Fibroblast of lung (primary cell): ENCODE measurements at regions not wholly inside any gene's neighbourhood (a gene's known extent, or its start where the extent isn't known, plus 50 kb on each side); places are given as distances from the start of the nearest gene placed in this dataset.

Experiments
- EZH2 ChIP-seq: IDR thresholded peaks from 2 replicates; pipeline ENCODE4 v1.5.1; 2012; ENCODE audit warnings: low read length, control low read depth, mild to moderate bottlenecking; ENCODE audit errors: missing control alignments
- TF ChIP-seq, protein P1 (sequence below), 2 donors: IDR thresholded peaks in 1 of 2; conservative IDR thresholded peaks in 1 of 2; 1 replicate in 1 of 2; 2 replicates in 1 of 2; pipeline ENCODE4 v1.5.1; 2011 to 2012; ENCODE audit warnings: low read length in 2 of 2, control low read depth in 1 of 2, inconsistent platforms in 1 of 2, low read depth in 1 of 2, mild to moderate bottlenecking in 1 of 2

DNA sequence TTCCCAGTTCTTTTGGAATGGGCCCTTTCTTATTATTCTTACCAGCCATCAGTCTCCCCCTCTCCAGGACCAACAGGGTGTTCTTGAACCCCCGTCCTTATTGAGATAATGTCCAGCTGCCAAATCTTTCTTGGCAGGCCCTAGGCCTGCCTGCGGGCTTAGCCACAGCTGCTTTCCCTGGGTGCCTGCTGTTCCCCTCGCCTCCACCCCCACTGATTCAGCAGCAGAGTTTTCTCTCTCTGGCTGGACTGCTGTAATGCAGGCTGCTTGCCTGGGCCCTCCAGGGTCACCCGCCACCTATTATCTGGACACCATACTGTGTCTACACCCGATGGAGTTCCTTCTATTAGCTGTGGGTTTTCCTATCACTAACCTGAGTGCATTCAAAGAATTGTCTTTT, 395.4 kb upstream of the ATP5MC3 start:
- TF ChIP-seq, protein P1, sequence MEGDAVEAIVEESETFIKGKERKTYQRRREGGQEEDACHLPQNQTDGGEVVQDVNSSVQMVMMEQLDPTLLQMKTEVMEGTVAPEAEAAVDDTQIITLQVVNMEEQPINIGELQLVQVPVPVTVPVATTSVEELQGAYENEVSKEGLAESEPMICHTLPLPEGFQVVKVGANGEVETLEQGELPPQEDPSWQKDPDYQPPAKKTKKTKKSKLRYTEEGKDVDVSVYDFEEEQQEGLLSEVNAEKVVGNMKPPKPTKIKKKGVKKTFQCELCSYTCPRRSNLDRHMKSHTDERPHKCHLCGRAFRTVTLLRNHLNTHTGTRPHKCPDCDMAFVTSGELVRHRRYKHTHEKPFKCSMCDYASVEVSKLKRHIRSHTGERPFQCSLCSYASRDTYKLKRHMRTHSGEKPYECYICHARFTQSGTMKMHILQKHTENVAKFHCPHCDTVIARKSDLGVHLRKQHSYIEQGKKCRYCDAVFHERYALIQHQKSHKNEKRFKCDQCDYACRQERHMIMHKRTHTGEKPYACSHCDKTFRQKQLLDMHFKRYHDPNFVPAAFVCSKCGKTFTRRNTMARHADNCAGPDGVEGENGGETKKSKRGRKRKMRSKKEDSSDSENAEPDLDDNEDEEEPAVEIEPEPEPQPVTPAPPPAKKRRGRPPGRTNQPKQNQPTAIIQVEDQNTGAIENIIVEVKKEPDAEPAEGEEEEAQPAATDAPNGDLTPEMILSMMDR (conservative IDR thresholded peaks at IDR 0.05 in 1 of 2, IDR thresholded peaks at IDR 0.05 in 1 of 2; ENCODE audit: low read depth in 1 of 2, low read length in 2 of 2) = no peak
- no peak for TF ChIP-seq EZH2
